GM19467 (cell line): ENCODE measurements at regions not wholly inside any gene's neighbourhood (a gene's known extent, or its start where the extent isn't known, plus 50 kb on each side); places are given as distances from the start of the nearest gene placed in this dataset.
"Not testable (repeated sequence)": the region's sequence is repeated elsewhere in the genome, so short reads cannot be mapped to it uniquely, and the experiment has no call there.

Source experiments
- ATAC-seq: cut with Tn5 transposase; IDR thresholded peaks from one replicate; pipeline ENCODE4 v1.9.1; 2021; ENCODE audit warnings: mild to moderate bottlenecking, moderate library complexity; ENCODE audit not compliant: unreplicated experiment

DNA sequence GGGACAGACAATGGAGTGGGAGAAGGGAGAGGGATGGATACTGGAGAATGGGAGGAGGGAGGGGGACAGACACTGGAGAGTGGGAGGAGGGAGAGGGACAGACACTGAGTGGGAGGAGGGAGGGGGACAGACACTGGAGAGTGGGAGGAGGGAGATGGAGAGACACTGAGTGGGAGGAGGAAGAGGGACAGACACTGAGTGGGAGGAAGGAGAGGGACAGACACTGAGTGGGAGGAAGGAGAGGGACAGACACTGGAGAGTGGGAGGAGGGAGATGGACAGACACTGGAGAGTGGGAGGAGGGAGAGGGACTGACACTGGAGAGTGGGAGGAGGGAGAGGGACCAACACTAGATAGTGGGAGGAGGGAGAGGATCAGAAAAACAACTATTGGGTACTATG lies 426.7 kb upstream of the PMFBP1 start:
- no peak for ATAC-seq

DNA sequence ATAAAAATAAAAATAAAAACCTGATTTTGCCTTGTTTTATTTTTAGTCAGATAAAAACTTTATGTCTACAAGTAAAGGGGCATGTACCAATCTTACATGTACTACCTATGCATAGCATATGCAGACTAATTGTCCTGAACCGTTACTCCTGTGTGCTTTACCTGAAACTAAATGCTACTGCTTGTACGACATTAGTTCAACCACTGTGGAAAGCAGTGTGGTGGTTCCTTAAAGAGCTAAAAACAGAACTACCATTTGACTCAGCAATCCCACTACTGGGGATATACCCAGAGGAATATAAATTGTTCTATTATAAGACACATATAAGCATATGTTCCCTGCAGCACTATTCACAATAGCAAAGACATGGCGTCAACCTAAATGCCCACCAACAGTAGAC lies 426.0 kb upstream of the PMFBP1 start:
- no peak for ATAC-seq

DNA sequence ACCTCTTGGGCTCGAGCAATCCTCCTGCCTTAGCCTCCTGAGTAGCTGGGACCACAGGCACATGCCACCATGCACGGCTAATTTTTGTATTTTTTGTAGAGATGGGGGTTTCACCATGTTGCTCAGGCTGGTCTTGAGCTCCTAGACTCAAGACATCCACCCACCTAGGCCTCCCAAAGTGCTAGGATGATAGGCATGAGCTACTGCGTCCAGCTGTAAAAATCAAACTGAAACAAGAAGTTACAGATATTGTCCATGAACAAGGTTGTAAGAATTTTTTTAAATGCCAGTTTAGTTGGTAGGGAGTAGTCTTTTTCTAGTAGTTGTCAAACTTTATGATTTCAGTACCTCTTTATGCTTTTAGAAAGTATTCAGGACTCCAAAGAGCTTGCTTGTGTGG lies 424.4 kb upstream of the PMFBP1 start:
- ATAC-seq: no peak

DNA sequence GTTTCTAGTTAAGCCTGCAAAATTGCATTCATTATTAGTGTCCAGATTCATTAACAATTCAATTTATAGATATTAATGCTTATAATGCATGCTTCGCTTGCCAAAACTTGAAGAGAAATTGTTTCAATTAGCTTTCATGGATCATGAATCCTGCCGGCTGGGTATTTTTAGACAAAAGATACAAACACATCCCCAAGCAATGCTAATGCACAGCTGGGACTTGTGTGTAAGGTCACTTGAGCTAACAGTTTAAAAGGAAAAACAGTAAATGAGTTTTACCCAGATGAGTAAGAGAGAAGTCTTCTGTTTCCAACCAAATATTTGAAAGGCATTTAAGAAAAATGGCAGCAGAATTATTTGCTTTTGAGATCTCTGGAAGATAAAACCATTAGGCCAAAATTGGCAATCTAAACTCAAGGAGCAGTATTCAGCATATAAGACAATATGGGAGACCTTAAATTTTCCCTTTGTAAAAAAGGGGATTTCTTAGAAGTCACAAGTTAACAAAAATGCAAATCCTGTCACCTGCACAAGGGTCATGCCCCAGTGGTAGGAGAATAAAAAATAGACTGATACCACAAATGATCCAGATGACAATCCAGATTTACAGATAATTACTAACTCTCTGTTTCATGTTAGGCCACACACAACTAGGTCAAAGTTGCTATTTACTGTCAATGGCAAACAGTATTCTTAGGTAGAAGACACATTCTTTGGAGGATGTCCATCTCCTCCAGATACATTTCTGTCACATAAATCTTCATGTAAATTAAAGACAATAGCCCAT lies 418.4 kb upstream of the PMFBP1 start:
- peak; percentile 81 for ATAC-seq

DNA sequence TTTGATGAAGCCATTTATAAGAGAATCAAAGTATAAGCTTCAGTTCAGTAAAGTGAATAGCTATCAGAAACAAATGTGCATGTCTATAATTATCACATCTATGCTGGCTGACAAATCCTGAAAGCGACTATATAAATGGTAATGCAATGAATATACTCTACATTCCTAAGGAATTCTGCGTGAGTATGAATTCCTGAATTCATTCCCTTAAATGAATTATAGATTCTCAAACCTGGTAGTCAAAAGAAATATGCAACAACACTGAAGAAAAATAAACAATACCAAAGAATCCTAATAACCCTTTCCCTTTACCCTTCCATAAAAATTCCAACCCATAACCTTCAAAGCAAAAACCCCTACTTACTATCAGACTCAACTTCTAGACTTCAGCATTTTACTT lies 416.6 kb upstream of the PMFBP1 start:
- no peak for ATAC-seq

- ATAC-seq: not testable (repeated sequence)
Observed at GRCh38 chr16:72578061-72578460, 406.1 kb upstream of the PMFBP1 start.

DNA sequence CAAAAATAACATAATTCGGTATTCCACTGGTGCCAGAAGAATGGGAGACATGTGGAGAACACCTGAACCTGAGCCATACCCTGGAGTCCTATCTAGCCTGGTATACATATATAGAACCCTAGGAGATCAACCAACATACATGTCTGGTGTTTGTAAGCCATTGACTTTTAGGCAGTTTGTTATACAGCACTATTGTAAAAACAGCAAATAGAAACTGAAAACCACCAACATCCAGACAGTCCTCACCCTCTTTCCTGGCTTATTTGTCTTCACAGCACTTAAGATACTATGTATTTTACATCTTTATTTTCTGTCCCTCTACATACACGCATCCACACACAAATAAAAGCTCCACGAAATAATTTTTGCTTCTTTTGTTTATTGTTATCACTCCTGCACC lies 404.2 kb upstream of the PMFBP1 start:
- ATAC-seq: no peak

GRCh38 chr16:72569677-72570076 lies 397.7 kb upstream of the PMFBP1 start:
- ATAC-seq: no peak

GRCh38 chr16:72568502-72568901 lies 396.5 kb upstream of the PMFBP1 start:
- ATAC-seq: no peak

- ATAC-seq: no peak
Observed at GRCh38 chr16:72566174-72566573, 394.2 kb upstream of the PMFBP1 start.

GRCh38 chr16:72565106-72565505 lies 393.2 kb upstream of the PMFBP1 start:
- no peak for ATAC-seq

DNA sequence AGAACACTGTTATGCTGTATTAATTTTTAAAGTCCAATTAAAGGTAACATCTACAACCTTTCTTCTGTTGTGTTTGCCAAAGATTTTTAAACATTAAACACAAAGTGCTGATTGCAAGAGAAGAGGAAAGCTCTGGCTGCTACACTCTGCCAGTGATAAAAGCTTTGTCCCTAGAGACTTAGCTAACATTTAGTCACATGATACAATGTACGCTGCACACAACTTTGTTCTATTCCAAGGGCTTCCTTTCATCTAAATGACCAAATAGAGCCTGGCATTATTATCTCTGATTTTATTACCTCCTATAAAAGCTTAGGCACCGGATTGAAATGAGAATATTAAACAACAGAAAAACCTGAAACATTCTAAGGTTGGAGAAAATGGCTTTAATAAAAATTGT lies 388.7 kb upstream of the PMFBP1 start:
- ATAC-seq: no peak

GRCh38 chr16:72558501-72558900 lies 386.5 kb upstream of the PMFBP1 start:
- no peak for ATAC-seq

DNA sequence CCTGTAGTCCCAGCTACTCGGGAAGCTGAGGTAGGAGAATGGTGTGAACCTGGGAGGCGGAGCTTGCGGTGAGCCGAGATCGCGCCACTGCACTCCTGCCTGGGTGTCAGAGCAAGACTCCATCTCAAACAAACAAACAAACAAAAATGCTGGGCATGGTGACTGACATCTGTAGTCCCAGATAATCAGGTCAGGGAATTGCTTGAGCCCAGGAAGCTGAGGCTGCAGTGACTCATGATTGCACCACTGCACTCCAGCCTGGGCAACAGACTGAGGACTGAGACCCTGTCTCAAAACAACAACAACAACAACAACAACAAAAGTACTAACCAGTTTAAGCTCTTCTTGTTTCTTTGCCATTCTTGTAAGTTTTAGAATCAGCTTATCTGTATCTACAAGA lies 383.0 kb upstream of the PMFBP1 start:
- no peak for ATAC-seq

DNA sequence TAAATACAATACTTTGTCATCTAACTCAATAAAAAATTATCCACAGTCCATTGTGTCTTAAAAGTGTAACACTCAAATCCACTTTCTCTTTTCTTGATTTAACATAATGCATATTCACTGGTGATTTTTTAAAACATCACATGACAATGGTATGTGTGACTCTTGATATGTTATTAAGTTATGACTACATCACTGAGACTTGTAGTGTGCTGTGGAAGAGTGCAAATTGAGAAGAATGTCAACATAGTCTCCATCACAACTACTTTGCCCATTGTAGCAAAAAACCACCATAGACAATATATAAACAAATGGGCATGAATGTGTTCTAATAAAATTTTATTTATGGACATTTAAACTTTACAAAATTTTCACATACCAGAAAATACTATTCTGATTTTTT lies 380.7 kb upstream of the PMFBP1 start:
- ATAC-seq: no peak

- ATAC-seq: no peak
Observed at GRCh38 chr16:72551649-72552048, 379.7 kb upstream of the PMFBP1 start.

GRCh38 chr16:72549878-72550277 lies 377.9 kb upstream of the PMFBP1 start:
- no peak for ATAC-seq

- ATAC-seq: no peak
Observed at GRCh38 chr16:72542102-72542501, 370.1 kb upstream of the PMFBP1 start.

DNA sequence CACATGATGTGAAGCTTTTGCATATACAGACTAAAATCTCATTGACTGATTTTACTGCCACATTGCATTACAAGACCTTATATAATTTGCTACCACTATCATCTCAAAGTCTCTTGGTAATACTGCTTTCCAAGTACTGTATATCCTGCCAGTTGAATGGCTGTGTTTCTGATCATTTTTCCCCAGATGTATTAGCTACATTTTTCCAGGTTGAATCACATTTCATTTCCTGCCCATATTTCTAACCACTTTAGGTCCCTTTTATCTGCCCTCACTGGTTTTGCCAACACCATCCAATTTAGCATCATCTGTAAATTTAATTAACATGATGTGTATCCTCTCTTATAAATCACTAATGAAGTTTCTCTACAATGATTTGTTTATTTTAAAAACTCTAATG lies 365.7 kb upstream of the PMFBP1 start:
- no peak for ATAC-seq

GRCh38 chr16:72536723-72537435 lies 364.9 kb upstream of the PMFBP1 start:
- ATAC-seq: no peak

DNA sequence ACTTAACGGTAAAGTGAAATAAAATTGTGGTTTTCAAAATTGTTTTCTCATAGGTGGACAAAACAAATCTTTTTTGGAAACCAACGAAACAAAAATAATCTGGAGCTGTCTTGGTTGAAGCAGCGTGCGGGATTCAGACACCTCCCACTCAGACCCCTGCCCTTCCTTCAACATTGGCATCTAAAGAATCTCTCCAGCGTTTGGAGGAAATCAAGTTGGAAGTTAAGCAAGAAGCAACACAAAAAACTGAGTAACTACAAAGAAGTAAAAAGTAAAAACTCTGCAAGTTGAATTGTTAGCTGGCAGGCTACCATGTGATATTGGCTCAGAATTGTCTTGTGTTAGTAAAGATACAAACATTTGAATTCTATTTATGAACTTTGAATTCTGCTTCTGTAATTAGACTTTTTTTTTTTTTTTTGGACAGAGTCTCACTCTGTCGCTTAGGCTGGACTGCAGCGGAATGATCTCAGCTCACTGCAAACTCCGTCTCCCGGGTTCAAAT lies 361.0 kb upstream of the PMFBP1 start:
- ATAC-seq: no peak

- ATAC-seq: no peak
Observed at GRCh38 chr16:72530434-72530833, 358.5 kb upstream of the PMFBP1 start.
